Stomach (tissue), 8 donors: ENCODE measurements at regions not wholly inside any gene's neighbourhood (a gene's known extent, or its start where the extent isn't known, plus 50 kb on each side); places are given as distances from the start of the nearest gene placed in this dataset.

Experiments used
- DNase-seq, 2 donors: peaks; one replicate each; pipeline versions ENCODE4 v3.0.0 to v3.0.0-alpha.2; 2013 to 2019
- H3K27ac ChIP-seq, 5 donors: fragments of 200-600 bp in 4 of 5; sonication (generic) in 4 of 5; one replicate each; pipeline ENCODE4 v1.5.1; 2013 to 2019; ENCODE audit warnings: mild to moderate bottlenecking in 1 of 5, moderate library complexity in 1 of 5
- H3K27me3 ChIP-seq, 3 donors: fragments of 200-600 bp; sonication (generic); one replicate each; pipeline ENCODE4 v1.5.1; 2017 to 2019; ENCODE audit warnings: mixed run types in 1 of 3
- H3K36me3 ChIP-seq, 4 donors: fragments of 200-600 bp; sonication (generic); 1 replicate in 3 of 4; 2 replicates in 1 of 4; pipeline ENCODE4 v1.5.1; 2016 to 2019
- H3K4me1 ChIP-seq, 4 donors: fragments of 200-600 bp; sonication (generic); one replicate each; pipeline ENCODE4 v1.5.1; 2016 to 2019
- H3K4me3 ChIP-seq, 4 donors: fragments of 200-600 bp; sonication (generic) in 3 of 4; one replicate each; pipeline ENCODE4 v1.5.1; 2016 to 2019; ENCODE audit warnings: mild to moderate bottlenecking in 1 of 4
- H3K9me3 ChIP-seq, 4 donors: fragments of 200-600 bp; sonication (generic); one replicate each; pipeline ENCODE4 v1.5.1; 2016 to 2019
- EP300 ChIP-seq: sonication (generic); formaldehyde crosslinking; IDR thresholded peaks from one replicate; pipeline ENCODE4 v1.6.1; 2017; ENCODE audit warnings: antibody characterized with exemption
- POLR2A ChIP-seq, 4 donors: fragments of 450-650 bp; IDR thresholded peaks; one replicate each; pipeline ENCODE4 v1.6.1; 2016; ENCODE audit warnings: antibody characterized with exemption in 4 of 4, control low read depth in 2 of 4, mild to moderate bottlenecking in 1 of 4, moderate library complexity in 1 of 4
- POLR2AphosphoS5 ChIP-seq, 3 donors: sonication (generic); formaldehyde crosslinking; IDR thresholded peaks; one replicate each; pipeline ENCODE4 v1.6.1; 2016; ENCODE audit warnings: antibody characterized with exemption in 3 of 3
- WGBS, 5 donors: extraction: QIAGEN DNeasy Blood & Tissue Kit in 3 of 5; methylation state at CpG; one replicate each; pipeline versions ENCODE4 v1.1.5 to v1.1.7; 2013 to 2018; 5-methylcytosine and 5-hydroxymethylcytosine counted together
- intact Hi-C: fragments of 100-400 bp; cut with DNase I; formaldehyde crosslinking; loops from one replicate; pipeline ENCODE4 v1.15.1; 2023; ENCODE audit warnings: low total_unique reads
- TF ChIP-seq, protein P1 (sequence below), 7 experiments: fragments of 450-650 bp in 4 of 7; fragments of 200-600 bp in 3 of 7; sonication (generic) in 3 of 7; IDR thresholded peaks; one replicate each; pipeline ENCODE4 v1.5.1; 2016 to 2019; ENCODE audit warnings: antibody characterized with exemption in 7 of 7, control low read depth in 2 of 7, mild to moderate bottlenecking in 1 of 7
- donor health status: healthy with polysubstance abuse.
- donor health status: Bipolar disorder and iron deficiency.
- donor health status: healthy.

GRCh38 chr10:78436706-78437406 lies 403.2 kb downstream of the RPS24 start:
- 67 to 80% (median 76%) methylated on average over 8 of the region's 8 CpGs for WGBS, 5 donors
- Histone ChIP-seq H3K4me3 (no peak overlapping the region), H3K27ac (peak overlapping the region in 2 of 5 donors; percentile 37 to 46), H3K36me3 (no peaks in the 10 kb centered on the region), H3K4me1 (peaks cover 4 to 61% (median 32%) of the 10 kb centered on the region in 4 donors), H3K27me3 (no peaks in the 10 kb centered on the region), H3K9me3 (no peaks in the 10 kb centered on the region)
- TF ChIP-seq POLR2AphosphoS5 (IDR thresholded peaks at IDR 0.05) (no peak), POLR2A (IDR thresholded peaks at IDR 0.05) (no peak), EP300 (no peak)
- TF ChIP-seq, protein P1, sequence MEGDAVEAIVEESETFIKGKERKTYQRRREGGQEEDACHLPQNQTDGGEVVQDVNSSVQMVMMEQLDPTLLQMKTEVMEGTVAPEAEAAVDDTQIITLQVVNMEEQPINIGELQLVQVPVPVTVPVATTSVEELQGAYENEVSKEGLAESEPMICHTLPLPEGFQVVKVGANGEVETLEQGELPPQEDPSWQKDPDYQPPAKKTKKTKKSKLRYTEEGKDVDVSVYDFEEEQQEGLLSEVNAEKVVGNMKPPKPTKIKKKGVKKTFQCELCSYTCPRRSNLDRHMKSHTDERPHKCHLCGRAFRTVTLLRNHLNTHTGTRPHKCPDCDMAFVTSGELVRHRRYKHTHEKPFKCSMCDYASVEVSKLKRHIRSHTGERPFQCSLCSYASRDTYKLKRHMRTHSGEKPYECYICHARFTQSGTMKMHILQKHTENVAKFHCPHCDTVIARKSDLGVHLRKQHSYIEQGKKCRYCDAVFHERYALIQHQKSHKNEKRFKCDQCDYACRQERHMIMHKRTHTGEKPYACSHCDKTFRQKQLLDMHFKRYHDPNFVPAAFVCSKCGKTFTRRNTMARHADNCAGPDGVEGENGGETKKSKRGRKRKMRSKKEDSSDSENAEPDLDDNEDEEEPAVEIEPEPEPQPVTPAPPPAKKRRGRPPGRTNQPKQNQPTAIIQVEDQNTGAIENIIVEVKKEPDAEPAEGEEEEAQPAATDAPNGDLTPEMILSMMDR (IDR thresholded peaks at IDR 0.05) = no peak
- no peak for DNase-seq
- intact Hi-C loops = no loop called here

GRCh38 chr10:78437407-78437768 lies 403.7 kb downstream of the RPS24 start:
- no peak for DNase-seq
- H3K4me3 ChIP-seq = no peak overlapping the region
- no peaks in the 10 kb centered on the region for H3K9me3 ChIP-seq
- H3K4me1 ChIP-seq = peaks cover 4 to 61% (median 32%) of the 10 kb centered on the region in 4 donors
- WGBS, 5 donors = 86 to 94% (median 90%) methylated on average over 5 of the region's 5 CpGs
- H3K27me3 ChIP-seq = no peaks in the 10 kb centered on the region
- H3K27ac ChIP-seq = peak overlapping the region in 1 of 5 donors; percentile 46
- intact Hi-C loops = no loop called here
- TF ChIP-seq POLR2AphosphoS5 (IDR thresholded peaks at IDR 0.05) = no peak
- TF ChIP-seq EP300 = no peak
- TF ChIP-seq, protein P1 (IDR thresholded peaks at IDR 0.05) = no peak
- TF ChIP-seq POLR2A (IDR thresholded peaks at IDR 0.05) = no peak
- H3K36me3 ChIP-seq = no peaks in the 10 kb centered on the region

DNA sequence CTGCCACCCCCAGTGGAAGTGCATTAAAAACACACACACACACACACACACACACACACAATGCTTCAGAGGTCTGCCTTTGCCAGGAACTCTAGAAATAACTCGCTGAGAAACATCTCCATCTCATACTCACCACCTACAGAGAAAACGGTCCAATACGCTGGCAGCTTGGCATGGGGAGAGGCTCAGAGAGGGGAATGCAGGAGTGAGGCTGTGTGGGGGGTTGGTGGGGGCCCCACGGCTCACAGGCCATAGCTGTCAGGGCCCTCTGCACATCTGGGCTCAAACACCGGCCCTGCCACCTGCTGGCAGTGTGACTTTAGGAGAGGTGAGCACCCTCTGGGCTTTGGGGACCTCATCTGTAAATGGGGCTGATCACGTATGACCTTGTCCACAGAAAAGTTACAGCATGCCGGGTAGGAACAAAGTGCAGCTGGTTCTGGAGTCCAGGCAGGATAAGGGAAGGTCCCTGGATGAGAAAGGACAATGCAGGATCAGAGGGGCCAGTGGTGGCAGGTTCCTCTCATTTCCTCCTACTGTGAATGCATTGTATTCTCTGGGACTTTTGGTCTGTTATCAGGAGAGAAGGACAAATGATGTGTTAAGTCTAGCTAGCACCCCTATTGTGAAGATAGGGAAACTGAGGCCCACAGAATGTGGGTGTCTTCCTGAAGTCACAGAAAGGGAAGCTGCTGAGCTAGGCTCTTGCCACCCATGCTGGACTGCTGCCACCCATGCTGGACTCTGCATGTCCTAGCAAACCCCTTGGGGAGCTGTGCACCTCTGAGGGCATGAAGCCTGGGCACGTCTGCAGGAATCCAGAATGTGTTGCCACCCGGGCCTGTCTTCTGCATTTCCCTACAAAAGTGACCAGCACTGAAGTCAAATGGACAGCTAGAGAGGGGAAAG lies 404.6 kb downstream of the RPS24 start:
- DNase-seq = no peak
- WGBS, 5 donors = 58 to 70% (median 66%) methylated on average over 9 of the region's 9 CpGs
- intact Hi-C loops = no loop called here
- no peaks in the 10 kb centered on the region for H3K36me3 ChIP-seq
- H3K27me3 ChIP-seq = no peaks in the 10 kb centered on the region
- H3K4me1 ChIP-seq = peaks cover 0 to 61% (median 27%) of the 10 kb centered on the region in 4 donors
- no peak overlapping the region for H3K4me3 ChIP-seq
- H3K9me3 ChIP-seq = no peaks in the 10 kb centered on the region
- peak overlapping the region in 1 of 5 donors; percentile 46 for H3K27ac ChIP-seq
- TF ChIP-seq POLR2A (IDR thresholded peaks at IDR 0.05) (no peak), EP300 (no peak), POLR2AphosphoS5 (IDR thresholded peaks at IDR 0.05) (no peak)
- TF ChIP-seq, protein P1 (IDR thresholded peaks at IDR 0.05) = no peak

DNA sequence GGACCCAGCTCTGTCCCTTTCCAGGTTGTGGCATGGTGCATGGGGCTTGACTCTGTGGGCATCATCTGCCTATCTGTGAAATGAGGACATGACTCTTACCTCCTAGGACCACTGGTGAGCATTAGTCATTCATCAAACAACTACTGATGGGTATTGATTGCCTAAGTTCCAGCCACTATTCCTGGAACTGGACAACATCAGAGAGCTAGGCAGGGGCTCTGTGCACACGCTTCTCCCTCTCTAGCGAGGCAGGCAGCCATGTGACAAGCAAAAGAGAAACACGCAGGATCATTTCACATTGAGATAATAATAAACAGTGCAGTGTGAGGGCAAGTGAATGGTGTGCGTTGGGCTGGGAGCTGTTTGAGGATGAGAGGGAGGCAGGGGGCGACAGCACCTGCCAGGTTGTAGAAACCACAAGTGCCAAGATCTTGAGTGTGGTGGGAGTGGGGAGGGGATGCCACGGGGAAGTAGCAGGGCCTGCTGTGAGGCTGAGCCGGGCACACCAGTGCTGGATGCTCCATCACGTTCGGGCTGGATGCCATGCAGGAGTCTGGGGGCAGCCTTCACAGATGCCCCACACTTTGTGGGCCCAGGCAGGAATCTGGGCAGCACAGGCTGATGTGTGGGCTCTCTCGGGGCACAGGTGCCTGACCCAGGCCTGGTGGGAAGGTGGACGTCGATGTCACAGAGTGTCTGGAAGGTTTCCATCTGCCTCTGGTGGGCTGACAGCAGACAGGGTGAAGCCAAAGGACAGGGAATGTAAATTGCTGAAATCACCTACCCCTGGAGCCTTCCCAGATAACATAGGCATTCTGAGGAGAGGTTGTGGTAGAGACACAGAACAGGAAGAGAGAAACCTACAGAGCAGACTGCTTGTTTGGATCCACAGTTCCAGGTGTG lies 405.5 kb downstream of the RPS24 start:
- Histone ChIP-seq H3K27ac (peak overlapping the region in 1 of 5 donors; percentile 59), H3K36me3 (no peaks in the 10 kb centered on the region), H3K4me3 (no peak overlapping the region), H3K4me1 (peaks cover 0 to 52% (median 22%) of the 10 kb centered on the region in 4 donors), H3K27me3 (no peaks in the 10 kb centered on the region), H3K9me3 (no peaks in the 10 kb centered on the region)
- WGBS, 5 donors = 78 to 87% (median 84%) methylated on average over 11 to 12 of the region's 12 CpGs
- no peak for TF ChIP-seq POLR2AphosphoS5 (IDR thresholded peaks at IDR 0.05)
- TF ChIP-seq, protein P1 (IDR thresholded peaks at IDR 0.05) = no peak
- TF ChIP-seq EP300 = no peak
- no peak for TF ChIP-seq POLR2A (IDR thresholded peaks at IDR 0.05)
- DNase-seq = no peak
- intact Hi-C loops = no loop called here
